K562 (cell line): ENCODE measurements at regions not wholly inside any gene's neighbourhood (a gene's known extent, or its start where the extent isn't known, plus 50 kb on each side); places are given as distances from the start of the nearest gene placed in this dataset.

Experiments used
- CC2D1A ChIP-seq: fragments of 450-650 bp; IDR thresholded peaks from 2 replicates; pipeline ENCODE4 v1.6.1; 2017; ENCODE audit warnings: mild to moderate bottlenecking
- ESRRA ChIP-seq: fragments of 450-650 bp; IDR thresholded peaks from 2 replicates; pipeline ENCODE4 v1.6.1; 2014; ENCODE audit warnings: low read depth, mild to moderate bottlenecking, moderate library complexity, borderline replicate concordance
- TSHZ1 ChIP-seq: fragments of 250-450 bp; sonication (Bioruptor Pico); IDR thresholded peaks from 2 replicates; pipeline ENCODE4 v1.4.0; 2020; ENCODE audit warnings: mild to moderate bottlenecking, moderate library complexity
- ZFX ChIP-seq: sonication (generic); formaldehyde crosslinking; IDR thresholded peaks from 2 replicates; pipeline ENCODE4 v1.8.0; 2022; ENCODE audit warnings: mild to moderate bottlenecking, missing genetic modification reagents, moderate library complexity
- TF ChIP-seq, protein P1 (sequence below): sonication (generic); IDR thresholded peaks from 2 replicates; pipeline ENCODE4 v1.6.1; 2016
- TF ChIP-seq, protein P2 (sequence below), 3 experiments: IDR thresholded peaks in 2 of 3; conservative IDR thresholded peaks in 1 of 3; 2 replicates each; pipeline ENCODE4 v1.5.1; 2011 to 2012; ENCODE audit warnings: low read length in 3 of 3, mild to moderate bottlenecking in 3 of 3, control low read depth in 2 of 3, improper control_type of control experiment in 1 of 3, inconsistent platforms in 1 of 3, low read depth in 1 of 3, mixed read lengths in 1 of 3, moderate library complexity in 1 of 3; ENCODE audit not compliant: insufficient read depth in 2 of 3

GRCh38 chr3:64972793-64973192 is 285.0 kb upstream of the ADAMTS9 start:
- TF ChIP-seq CC2D1A (no peak), ESRRA (no peak), TSHZ1 (CRISPR knock-in tag) (no peak), ZFX (no peak)
- TF ChIP-seq, protein P1, sequence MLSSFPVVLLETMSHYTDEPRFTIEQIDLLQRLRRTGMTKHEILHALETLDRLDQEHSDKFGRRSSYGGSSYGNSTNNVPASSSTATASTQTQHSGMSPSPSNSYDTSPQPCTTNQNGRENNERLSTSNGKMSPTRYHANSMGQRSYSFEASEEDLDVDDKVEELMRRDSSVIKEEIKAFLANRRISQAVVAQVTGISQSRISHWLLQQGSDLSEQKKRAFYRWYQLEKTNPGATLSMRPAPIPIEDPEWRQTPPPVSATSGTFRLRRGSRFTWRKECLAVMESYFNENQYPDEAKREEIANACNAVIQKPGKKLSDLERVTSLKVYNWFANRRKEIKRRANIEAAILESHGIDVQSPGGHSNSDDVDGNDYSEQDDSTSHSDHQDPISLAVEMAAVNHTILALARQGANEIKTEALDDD: no peak
- TF ChIP-seq, protein P2, sequence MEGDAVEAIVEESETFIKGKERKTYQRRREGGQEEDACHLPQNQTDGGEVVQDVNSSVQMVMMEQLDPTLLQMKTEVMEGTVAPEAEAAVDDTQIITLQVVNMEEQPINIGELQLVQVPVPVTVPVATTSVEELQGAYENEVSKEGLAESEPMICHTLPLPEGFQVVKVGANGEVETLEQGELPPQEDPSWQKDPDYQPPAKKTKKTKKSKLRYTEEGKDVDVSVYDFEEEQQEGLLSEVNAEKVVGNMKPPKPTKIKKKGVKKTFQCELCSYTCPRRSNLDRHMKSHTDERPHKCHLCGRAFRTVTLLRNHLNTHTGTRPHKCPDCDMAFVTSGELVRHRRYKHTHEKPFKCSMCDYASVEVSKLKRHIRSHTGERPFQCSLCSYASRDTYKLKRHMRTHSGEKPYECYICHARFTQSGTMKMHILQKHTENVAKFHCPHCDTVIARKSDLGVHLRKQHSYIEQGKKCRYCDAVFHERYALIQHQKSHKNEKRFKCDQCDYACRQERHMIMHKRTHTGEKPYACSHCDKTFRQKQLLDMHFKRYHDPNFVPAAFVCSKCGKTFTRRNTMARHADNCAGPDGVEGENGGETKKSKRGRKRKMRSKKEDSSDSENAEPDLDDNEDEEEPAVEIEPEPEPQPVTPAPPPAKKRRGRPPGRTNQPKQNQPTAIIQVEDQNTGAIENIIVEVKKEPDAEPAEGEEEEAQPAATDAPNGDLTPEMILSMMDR (IDR thresholded peaks at IDR 0.05 in 2 of 3, conservative IDR thresholded peaks at IDR 0.05 in 1 of 3; ENCODE audit: insufficient read depth in 2 of 3, low read depth in 1 of 3, low read length in 3 of 3): no peak
